Tibial nerve (tissue), 4 donors: ENCODE measurements at regions not wholly inside any gene's neighbourhood (a gene's known extent, or its start where the extent isn't known, plus 50 kb on each side); places are given as distances from the start of the nearest gene placed in this dataset.
"Not testable (repeated sequence)": the region's sequence is repeated elsewhere in the genome, so short reads cannot be mapped to it uniquely, and the experiment has no call there.

Source experiments
- EP300 ChIP-seq, 2 donors: sonication (generic); formaldehyde crosslinking; IDR thresholded peaks; one replicate each; pipeline ENCODE4 v1.6.1; 2017; ENCODE audit warnings: antibody characterized with exemption in 2 of 2, mild to moderate bottlenecking in 1 of 2
- POLR2A ChIP-seq, 2 donors: fragments of 450-650 bp; IDR thresholded peaks; one replicate each; pipeline ENCODE4 v1.6.1; 2017; ENCODE audit warnings: antibody characterized with exemption in 2 of 2, mild to moderate bottlenecking in 2 of 2, moderate library complexity in 2 of 2
- TF ChIP-seq, protein P1 (sequence below), 5 experiments: fragments of 200-600 bp in 3 of 5; fragments of 450-650 bp in 2 of 5; sonication (generic) in 3 of 5; IDR thresholded peaks; one replicate each; pipeline ENCODE4 v1.5.1; 2016 to 2019; ENCODE audit warnings: antibody characterized with exemption in 5 of 5, mild to moderate bottlenecking in 3 of 5, moderate library complexity in 2 of 5

DNA sequence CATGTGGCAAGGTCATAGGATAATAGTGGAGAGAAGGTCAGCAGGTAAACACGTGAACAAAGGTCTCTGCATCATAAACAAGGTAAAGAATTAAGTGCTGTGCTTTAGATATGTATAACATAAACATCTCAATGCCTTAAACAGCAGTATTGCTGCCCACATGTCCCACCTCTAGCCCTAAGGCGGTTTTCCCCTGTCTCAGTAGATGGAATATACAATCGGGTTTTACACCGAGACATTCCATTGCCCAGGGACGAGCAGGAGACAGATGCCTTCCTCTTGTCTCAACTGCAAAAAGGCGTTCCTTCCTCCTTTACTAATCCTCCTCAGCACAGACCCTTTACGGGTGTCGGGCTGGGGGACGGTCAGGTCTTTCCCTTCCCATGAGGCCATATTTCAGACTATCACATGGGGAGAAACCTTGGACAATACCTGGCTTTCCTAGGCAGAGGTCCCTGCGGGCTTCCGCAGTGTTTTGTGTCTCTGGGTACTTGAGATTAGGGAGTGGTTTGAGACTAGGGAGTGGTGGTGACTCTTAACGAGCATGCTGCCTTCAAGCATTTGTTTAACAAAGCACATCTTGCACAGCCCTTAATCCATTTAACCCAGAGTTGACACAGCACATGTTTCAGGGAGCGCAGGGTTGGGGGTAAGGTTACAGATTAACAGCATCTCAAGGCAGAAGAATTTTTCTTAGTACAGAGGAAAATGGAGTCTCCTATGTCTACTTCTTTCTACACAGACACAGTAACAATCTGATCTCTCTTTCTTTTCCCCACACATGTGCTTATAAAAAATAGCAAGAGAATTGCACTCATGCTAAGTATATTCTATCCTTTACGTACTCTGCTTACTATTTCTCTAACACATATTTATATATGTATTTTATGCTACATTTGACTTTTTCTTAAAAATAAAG is 347.7 kb upstream of the TMEFF2 start:
- TF ChIP-seq, protein P1, sequence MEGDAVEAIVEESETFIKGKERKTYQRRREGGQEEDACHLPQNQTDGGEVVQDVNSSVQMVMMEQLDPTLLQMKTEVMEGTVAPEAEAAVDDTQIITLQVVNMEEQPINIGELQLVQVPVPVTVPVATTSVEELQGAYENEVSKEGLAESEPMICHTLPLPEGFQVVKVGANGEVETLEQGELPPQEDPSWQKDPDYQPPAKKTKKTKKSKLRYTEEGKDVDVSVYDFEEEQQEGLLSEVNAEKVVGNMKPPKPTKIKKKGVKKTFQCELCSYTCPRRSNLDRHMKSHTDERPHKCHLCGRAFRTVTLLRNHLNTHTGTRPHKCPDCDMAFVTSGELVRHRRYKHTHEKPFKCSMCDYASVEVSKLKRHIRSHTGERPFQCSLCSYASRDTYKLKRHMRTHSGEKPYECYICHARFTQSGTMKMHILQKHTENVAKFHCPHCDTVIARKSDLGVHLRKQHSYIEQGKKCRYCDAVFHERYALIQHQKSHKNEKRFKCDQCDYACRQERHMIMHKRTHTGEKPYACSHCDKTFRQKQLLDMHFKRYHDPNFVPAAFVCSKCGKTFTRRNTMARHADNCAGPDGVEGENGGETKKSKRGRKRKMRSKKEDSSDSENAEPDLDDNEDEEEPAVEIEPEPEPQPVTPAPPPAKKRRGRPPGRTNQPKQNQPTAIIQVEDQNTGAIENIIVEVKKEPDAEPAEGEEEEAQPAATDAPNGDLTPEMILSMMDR (IDR thresholded peaks at IDR 0.05) = not testable (repeated sequence)
- not testable (repeated sequence) for TF ChIP-seq POLR2A, EP300 (IDR thresholded peaks at IDR 0.05)
